ENCODE measurements at regions not wholly inside any gene's neighbourhood (a gene's known extent, or its start where the extent isn't known, plus 50 kb on each side); places are given as distances from the start of the nearest gene placed in this dataset.

DNA sequence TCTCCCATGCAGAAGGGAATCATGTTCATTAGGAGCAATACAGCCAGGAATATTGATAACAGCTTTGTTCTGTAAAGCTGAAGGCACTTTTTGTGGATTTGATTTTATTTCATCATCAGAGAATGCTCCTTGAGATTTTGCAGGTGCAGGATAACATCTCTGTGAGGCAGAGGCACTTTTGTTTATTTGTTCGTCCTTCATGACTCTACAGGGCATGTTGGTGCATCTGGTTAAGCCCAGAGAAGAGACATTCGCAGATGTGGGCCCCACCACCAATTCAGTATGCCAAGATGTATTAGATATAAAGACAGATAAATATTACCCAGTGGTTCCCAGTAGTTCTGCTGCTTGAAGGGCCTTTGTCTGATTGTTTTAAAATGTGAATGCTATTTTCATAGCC lies 368.1 kb upstream of the SEMA6D start:
- Mint-ChIP-seq H3K36me3 (ENCODE audit: low read depth, unreplicated experiment) (no peaks in the 10 kb centered on the region), H3K27ac (ENCODE audit: unreplicated experiment) (no peak overlapping the region), H3K4me1 (ENCODE audit: low read depth, unreplicated experiment) (no peaks in the 10 kb centered on the region), H3K4me3 (ENCODE audit: unreplicated experiment) (no peak overlapping the region), H3K9me3 (ENCODE audit: unreplicated experiment) (no peaks in the 10 kb centered on the region), H3K27me3 (ENCODE audit: low read depth, unreplicated experiment) (no peaks in the 10 kb centered on the region)
- H3K79me2 ChIP-seq (ENCODE audit: insufficient read depth, low read length), result no peaks in the 10 kb centered on the region
- no peak overlapping the region for H3K27ac ChIP-seq (ENCODE audit: low read depth, low read length)
- no peak for FAIRE-seq
- no peak overlapping the region for H3K9ac ChIP-seq (ENCODE audit: low read length)
- H3K4me1 ChIP-seq (ENCODE audit: insufficient read depth, low read length), result no peaks in the 10 kb centered on the region
- no peaks in the 10 kb centered on the region for H3K36me3 ChIP-seq (ENCODE audit: insufficient read depth, low read length)
- H3K4me2 ChIP-seq (ENCODE audit: low read length), result no peak overlapping the region
- no peaks in the 10 kb centered on the region for H3K9me3 ChIP-seq (ENCODE audit: insufficient read depth, low read depth, low read length)
- no peaks in the 10 kb centered on the region for H4K20me1 ChIP-seq (ENCODE audit: insufficient read depth, low read length)
- H3K27me3 ChIP-seq (ENCODE audit: insufficient read depth, low read length), result no peaks in the 10 kb centered on the region
- TF ChIP-seq EZH2 (IDR thresholded peaks at IDR 0.05; ENCODE audit: insufficient read depth, low read length) (no peak), CTCF (IDR thresholded peaks at IDR 0.05; ENCODE audit: insufficient read depth, low read depth, low read length) (no peak)
- no peak overlapping the region for H3K4me3 ChIP-seq (ENCODE audit: insufficient read depth, low read depth, low read length)
- DNase-seq (ENCODE audit: low read depth), result no peak
- H2AFZ ChIP-seq (ENCODE audit: low read depth, low read length), result no peak overlapping the region

GRCh38 chr15:47351501-47351900 lies 365.8 kb upstream of the SEMA6D start:
- DNase-seq (ENCODE audit: low read depth), result no peak
- H3K36me3 Mint-ChIP-seq (ENCODE audit: low read depth, unreplicated experiment), result no peaks in the 10 kb centered on the region
- no peaks in the 10 kb centered on the region for H3K4me1 Mint-ChIP-seq (ENCODE audit: low read depth, unreplicated experiment)
- H3K4me1 ChIP-seq (ENCODE audit: insufficient read depth, low read length), result no peaks in the 10 kb centered on the region
- H3K36me3 ChIP-seq (ENCODE audit: insufficient read depth, low read length), result no peaks in the 10 kb centered on the region
- no peak overlapping the region for H3K4me3 Mint-ChIP-seq (ENCODE audit: unreplicated experiment)
- no peak for FAIRE-seq
- no peak overlapping the region for H3K27ac ChIP-seq (ENCODE audit: low read depth, low read length)
- no peak overlapping the region for H2AFZ ChIP-seq (ENCODE audit: low read depth, low read length)
- H3K9me3 ChIP-seq (ENCODE audit: insufficient read depth, low read depth, low read length), result no peaks in the 10 kb centered on the region
- no peaks in the 10 kb centered on the region for H4K20me1 ChIP-seq (ENCODE audit: insufficient read depth, low read length)
- H3K27me3 ChIP-seq (ENCODE audit: insufficient read depth, low read length), result no peaks in the 10 kb centered on the region
- no peak overlapping the region for H3K9ac ChIP-seq (ENCODE audit: low read length)
- no peaks in the 10 kb centered on the region for H3K79me2 ChIP-seq (ENCODE audit: insufficient read depth, low read length)
- no peak overlapping the region for H3K4me2 ChIP-seq (ENCODE audit: low read length)
- peaks cover 4% of the 10 kb centered on the region for H3K27me3 Mint-ChIP-seq (ENCODE audit: low read depth, unreplicated experiment)
- no peaks in the 10 kb centered on the region for H3K9me3 Mint-ChIP-seq (ENCODE audit: unreplicated experiment)
- H3K4me3 ChIP-seq (ENCODE audit: insufficient read depth, low read depth, low read length), result no peak overlapping the region
- H3K27ac Mint-ChIP-seq (ENCODE audit: unreplicated experiment), result no peak overlapping the region
- TF ChIP-seq CTCF (IDR thresholded peaks at IDR 0.05; ENCODE audit: insufficient read depth, low read depth, low read length), result no peak
- TF ChIP-seq EZH2 (IDR thresholded peaks at IDR 0.05; ENCODE audit: insufficient read depth, low read length), result no peak

GRCh38 chr15:47352217-47352616 lies 365.1 kb upstream of the SEMA6D start:
- Mint-ChIP-seq H3K4me1 (ENCODE audit: low read depth, unreplicated experiment) (no peaks in the 10 kb centered on the region), H3K36me3 (ENCODE audit: low read depth, unreplicated experiment) (no peaks in the 10 kb centered on the region), H3K9me3 (ENCODE audit: unreplicated experiment) (no peaks in the 10 kb centered on the region), H3K4me3 (ENCODE audit: unreplicated experiment) (no peak overlapping the region), H3K27ac (ENCODE audit: unreplicated experiment) (no peak overlapping the region), H3K27me3 (ENCODE audit: low read depth, unreplicated experiment) (peaks cover 4% of the 10 kb centered on the region)
- TF ChIP-seq CTCF (IDR thresholded peaks at IDR 0.05; ENCODE audit: insufficient read depth, low read depth, low read length), result no peak
- TF ChIP-seq EZH2 (IDR thresholded peaks at IDR 0.05; ENCODE audit: insufficient read depth, low read length), result no peak
- DNase-seq (ENCODE audit: low read depth), result no peak
- Histone ChIP-seq H3K27me3 (ENCODE audit: insufficient read depth, low read length) (no peaks in the 10 kb centered on the region), H3K4me2 (ENCODE audit: low read length) (no peak overlapping the region), H3K9ac (ENCODE audit: low read length) (no peak overlapping the region), H3K79me2 (ENCODE audit: insufficient read depth, low read length) (no peaks in the 10 kb centered on the region), H2AFZ (ENCODE audit: low read depth, low read length) (no peak overlapping the region), H3K4me1 (ENCODE audit: insufficient read depth, low read length) (no peaks in the 10 kb centered on the region), H3K9me3 (ENCODE audit: insufficient read depth, low read depth, low read length) (no peaks in the 10 kb centered on the region), H4K20me1 (ENCODE audit: insufficient read depth, low read length) (no peaks in the 10 kb centered on the region), H3K27ac (ENCODE audit: low read depth, low read length) (no peak overlapping the region), H3K36me3 (ENCODE audit: insufficient read depth, low read length) (no peaks in the 10 kb centered on the region), H3K4me3 (ENCODE audit: insufficient read depth, low read depth, low read length) (no peak overlapping the region)
- no peak for FAIRE-seq

All from astrocyte (in vitro differentiated cells and primary cell).